ENCODE measurements at regions not wholly inside any gene's neighbourhood (a gene's known extent, or its start where the extent isn't known, plus 50 kb on each side); places are given as distances from the start of the nearest gene placed in this dataset.

DNA sequence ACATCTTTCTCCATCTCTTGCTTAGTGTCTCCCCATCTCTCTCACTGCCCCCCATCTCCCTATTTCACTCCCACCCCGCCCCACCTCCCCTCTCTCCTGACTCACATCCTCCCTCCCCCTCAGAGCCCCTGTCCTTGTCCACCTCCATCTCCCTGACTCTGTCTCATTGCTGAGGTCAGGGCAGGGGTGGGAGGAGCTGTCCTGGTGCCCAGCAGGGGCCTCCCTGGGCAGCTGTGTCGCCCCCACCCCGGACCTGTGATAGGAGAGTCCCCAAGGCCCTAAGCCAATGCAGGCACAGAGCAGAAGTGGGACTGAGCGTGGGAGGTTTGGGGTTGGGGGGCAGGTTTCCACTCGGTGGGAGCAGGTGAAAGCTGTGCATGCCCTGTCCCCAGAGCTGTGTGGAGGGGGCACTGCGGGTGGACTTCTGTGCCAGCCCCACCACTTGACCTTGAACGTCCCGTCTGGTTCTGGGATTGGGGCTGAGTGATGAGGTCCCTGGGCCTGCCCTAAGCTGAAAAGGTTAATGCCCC lies 210.8 kb downstream of the TBC1D2B start:
- DNase-seq (ENCODE audit: low read depth) = no peak
- TF ChIP-seq, protein P1, sequence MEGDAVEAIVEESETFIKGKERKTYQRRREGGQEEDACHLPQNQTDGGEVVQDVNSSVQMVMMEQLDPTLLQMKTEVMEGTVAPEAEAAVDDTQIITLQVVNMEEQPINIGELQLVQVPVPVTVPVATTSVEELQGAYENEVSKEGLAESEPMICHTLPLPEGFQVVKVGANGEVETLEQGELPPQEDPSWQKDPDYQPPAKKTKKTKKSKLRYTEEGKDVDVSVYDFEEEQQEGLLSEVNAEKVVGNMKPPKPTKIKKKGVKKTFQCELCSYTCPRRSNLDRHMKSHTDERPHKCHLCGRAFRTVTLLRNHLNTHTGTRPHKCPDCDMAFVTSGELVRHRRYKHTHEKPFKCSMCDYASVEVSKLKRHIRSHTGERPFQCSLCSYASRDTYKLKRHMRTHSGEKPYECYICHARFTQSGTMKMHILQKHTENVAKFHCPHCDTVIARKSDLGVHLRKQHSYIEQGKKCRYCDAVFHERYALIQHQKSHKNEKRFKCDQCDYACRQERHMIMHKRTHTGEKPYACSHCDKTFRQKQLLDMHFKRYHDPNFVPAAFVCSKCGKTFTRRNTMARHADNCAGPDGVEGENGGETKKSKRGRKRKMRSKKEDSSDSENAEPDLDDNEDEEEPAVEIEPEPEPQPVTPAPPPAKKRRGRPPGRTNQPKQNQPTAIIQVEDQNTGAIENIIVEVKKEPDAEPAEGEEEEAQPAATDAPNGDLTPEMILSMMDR (conservative IDR thresholded peaks at IDR 0.05; ENCODE audit: low read depth, low read length) = no peak
- H3K4me3 ChIP-seq (ENCODE audit: low read length) = no peak overlapping the region

DNA sequence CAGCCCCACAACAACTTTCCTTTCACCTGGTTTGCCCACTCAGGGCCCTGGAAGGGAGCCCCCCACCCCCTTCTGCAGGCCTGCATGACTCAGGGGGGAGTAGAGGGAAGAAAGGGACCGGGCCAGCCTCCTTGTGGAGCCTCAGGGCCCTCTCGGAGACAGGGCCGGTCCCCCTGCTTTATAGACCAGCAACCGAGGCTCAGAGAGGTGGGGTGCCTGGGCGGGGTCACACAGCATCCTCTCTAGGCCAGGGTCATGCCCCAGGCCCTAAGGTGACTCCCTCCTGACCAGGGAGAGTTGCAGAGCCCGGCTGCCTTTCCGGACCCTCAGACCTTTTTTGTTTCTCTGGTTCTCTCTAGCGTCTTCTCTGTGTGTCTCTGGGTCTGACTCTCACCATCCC lies 211.3 kb downstream of the TBC1D2B start:
- TF ChIP-seq, protein P1 (conservative IDR thresholded peaks at IDR 0.05; ENCODE audit: low read depth, low read length) = no peak
- DNase-seq (ENCODE audit: low read depth) = no peak
- no peak overlapping the region for H3K4me3 ChIP-seq (ENCODE audit: low read length)

DNA sequence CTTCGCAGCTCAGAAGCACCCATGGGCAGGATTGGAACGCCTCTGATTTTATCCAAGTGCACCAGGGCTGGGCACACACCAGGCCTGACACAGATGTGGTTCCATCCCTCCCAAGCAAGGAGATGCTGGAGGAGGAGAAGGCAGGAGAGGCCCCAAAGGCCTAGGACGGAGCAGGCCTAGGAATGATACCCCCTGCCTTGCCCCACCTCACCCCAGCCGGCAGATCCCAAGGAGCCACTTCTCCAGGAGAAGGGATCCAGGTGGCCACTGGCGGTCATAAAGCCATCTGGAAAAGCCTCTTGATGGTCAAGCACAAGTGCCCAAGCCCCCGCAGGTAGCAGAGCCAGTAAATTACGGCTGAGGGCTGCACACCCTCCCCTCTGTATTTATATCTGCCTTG lies 211.8 kb downstream of the TBC1D2B start:
- H3K4me3 ChIP-seq (ENCODE audit: low read length) = no peak overlapping the region
- TF ChIP-seq, protein P1 (conservative IDR thresholded peaks at IDR 0.05; ENCODE audit: low read depth, low read length) = no peak
- no peak for DNase-seq (ENCODE audit: low read depth)

DNA sequence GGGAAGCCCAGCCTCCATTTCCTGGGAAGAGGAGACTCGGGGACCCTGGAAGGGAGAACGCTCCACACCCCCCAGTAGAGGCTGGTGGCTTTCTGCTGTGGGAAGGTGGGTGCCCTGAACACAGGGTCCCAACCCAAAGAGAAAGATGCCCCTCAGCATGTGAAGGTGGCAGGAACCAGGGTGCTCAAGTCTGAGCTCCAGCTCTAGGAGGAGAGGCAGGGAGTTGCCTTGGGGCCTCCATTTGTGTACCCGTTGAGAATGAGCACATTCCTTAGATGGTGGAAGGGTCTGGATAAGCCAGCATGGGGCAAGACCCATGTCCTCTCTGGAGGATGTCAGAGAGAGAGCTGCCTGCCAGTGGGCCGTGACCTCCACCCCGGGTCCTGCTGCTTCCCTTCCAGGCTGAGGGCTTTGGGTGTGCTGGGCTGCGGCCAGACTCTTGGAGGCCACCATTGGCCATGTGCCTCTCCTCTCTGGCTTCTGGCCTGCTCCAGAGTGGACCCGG lies 212.4 kb downstream of the TBC1D2B start:
- no peak overlapping the region for H3K4me3 ChIP-seq (ENCODE audit: low read length)
- TF ChIP-seq, protein P1 (conservative IDR thresholded peaks at IDR 0.05; ENCODE audit: low read depth, low read length) = no peak
- no peak for DNase-seq (ENCODE audit: low read depth)

DNA sequence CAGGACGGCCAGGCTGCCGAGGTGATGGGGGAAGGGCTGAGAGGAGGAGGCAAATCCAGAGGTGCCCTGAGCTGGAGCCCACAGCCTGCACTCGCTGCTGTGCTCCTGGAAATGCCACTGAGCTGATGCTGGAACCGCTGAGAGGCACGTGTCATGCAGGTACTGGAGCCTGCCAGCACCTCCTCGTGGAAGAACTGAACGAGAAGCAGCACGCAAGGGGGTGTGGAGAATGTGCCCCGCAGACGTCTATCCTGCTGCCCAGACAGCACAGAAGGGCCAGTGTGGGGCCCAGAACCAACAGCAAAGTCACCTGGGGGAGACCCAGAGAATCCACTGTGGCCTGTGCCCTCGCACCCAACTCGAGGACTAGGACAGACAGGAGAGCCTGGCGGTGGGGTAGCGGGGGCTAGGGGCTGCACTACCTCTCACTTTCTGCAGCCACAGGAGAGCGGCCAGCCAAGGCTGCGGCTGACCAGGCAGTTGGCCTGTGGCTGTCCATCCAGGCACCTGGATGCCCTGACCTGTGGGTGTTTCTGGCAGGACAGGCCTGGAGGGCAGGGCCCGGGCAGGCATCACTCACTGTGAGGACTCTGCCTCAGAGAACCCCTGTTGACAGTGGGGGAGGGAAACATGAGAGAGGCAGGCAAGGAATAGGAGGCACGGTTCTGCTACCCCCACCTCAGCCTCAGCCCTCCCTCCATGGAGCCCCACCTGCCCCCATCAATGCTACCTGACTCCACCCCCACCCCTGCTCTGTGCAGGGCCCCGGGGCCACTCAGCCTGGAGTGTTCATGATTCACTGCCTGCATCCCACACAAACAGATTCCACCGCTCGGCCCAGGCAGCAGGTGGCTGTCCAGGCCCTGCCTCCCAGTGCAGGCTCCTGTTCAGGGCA lies 213.1 kb downstream of the TBC1D2B start:
- TF ChIP-seq, protein P1 (conservative IDR thresholded peaks at IDR 0.05; ENCODE audit: low read depth, low read length) = no peak
- no peak overlapping the region for H3K4me3 ChIP-seq (ENCODE audit: low read length)
- DNase-seq (ENCODE audit: low read depth) = no peak

DNA sequence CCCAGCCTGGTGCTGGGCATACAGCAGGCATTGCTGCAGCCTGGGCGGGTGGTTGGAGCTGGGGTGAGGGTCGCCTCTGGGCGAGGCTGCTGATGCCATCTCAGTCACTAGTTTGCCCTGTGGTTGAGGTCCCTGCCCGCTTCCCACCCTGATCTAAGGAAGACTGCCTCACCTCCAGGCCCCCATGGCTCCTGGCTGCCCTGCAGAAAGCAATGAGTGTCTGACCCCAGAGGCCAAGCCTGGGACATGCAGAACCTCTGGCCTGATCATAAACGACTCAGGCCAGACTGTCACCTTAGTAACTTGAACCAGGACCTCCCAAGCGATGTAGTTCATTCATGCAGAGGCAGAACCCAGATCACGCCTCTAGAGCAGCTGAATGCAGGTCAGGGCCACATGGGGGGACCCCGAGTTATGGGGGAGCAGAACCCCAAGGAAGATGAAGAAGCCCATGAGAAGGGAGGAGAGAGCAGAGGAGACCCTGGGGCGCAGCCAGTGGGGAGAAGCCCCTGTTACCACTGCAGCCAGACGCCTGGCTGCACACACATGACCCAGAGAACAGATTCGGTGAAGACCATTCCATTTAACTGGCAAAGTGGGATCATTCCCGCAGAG lies 213.9 kb downstream of the TBC1D2B start:
- no peak for DNase-seq (ENCODE audit: low read depth)
- H3K4me3 ChIP-seq (ENCODE audit: low read length) = no peak overlapping the region
- TF ChIP-seq, protein P1 (conservative IDR thresholded peaks at IDR 0.05; ENCODE audit: low read depth, low read length) = no peak

Data from retinal pigment epithelial cell (primary cell).